ENCODE measurements at regions not wholly inside any gene's neighbourhood (a gene's known extent, or its start where the extent isn't known, plus 50 kb on each side); places are given as distances from the start of the nearest gene placed in this dataset.
A peak's percentile ranks its signal among the peaks of the same experiment; 100 is the strongest.
"Not testable (repeated sequence)": the region's sequence is repeated elsewhere in the genome, so short reads cannot be mapped to it uniquely, and the experiment has no call there.

DNA sequence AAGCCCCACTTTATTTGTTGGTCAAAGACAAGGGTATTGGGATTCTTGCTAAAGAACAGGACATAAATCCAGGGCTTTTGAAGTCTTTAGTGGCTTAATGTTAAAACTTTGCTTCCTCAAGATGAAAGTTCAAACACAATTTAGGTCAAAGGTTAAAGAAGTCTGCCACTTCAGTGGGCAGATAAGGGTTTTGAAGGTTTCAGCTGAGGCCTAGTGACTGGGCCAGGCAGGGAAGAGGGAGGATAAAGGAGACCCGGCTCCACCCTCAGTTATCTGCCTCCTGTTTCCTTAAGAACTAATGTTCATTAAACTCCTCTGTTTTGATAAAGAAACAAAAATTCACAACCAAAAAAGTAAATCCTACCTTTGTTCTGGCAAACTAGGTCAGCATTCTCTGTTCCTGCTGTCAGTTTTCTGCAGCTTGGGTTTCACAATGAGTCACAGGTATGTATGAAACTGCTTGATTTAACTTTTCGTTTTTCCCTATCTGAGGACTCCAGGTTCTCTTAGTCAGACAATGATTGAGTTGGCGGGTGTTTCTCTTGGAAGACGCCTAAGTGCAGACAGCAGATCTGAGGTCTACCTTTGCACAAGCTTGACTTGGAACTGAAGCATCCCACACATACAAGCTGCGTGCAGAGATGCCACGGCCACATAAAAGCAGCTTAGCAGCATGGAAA, 208.3 kb downstream of the EXOC5 start:
- ATAC-seq = peak; percentile 58 to 76

DNA sequence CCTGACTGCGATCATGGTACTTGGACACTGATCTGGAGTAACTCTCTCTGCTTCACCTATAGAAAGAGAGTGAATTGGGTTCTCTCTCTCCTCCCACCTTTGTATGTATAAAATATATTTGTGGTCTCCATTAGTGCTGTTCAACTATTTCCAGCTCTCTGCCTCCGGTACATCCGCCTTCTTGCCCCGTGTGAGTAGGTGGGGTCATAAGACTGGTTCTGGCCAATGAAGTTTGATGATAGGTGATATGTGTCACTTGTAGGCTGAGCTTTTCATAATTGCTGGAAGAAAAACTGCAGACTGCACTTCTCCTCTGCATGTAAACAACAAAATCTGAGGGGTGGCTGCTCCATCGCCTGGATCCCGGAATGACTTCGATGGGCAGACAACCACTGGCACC, 210.4 kb downstream of the EXOC5 start:
- ATAC-seq = no peak

DNA sequence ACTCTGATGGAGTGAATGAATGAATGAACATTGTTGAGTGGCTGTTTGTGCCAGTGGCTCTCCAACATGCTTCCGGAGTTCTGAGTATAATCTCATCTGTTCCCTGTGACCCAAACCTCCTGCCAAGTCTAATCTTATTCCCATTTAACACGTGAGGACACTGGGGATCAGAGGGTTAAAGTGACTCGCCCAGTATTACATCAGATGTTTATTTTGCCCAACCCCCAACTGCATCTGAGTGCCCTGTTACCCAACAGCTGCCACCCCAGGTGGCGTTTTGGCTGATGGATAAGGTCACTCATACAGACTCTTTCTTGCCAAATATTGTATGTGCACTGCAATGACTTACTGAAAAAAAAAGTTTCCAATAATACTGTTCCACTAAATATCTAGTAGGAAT, 210.9 kb downstream of the EXOC5 start:
- ATAC-seq = no peak

DNA sequence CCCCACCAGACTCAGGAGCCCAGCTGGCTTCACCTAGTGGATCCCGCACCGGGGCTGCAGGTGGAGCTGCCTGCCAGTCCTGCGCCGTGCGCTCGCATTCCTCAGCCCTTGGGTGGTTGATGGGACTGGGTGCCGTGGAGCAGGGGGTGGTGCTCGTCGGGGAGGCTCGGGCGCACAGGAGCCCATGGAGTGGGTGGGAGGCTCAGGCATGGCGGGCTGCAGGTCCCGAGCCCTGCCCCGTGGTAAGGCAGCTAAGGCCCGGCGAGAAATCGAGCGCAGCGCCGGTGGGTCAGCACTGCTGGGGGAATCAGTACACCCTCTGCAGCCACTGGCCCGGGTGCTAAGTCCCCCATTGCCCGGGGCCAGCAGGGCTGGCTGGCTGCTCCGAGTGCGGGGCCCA, 212.2 kb downstream of the EXOC5 start:
- not testable (repeated sequence) for ATAC-seq

DNA sequence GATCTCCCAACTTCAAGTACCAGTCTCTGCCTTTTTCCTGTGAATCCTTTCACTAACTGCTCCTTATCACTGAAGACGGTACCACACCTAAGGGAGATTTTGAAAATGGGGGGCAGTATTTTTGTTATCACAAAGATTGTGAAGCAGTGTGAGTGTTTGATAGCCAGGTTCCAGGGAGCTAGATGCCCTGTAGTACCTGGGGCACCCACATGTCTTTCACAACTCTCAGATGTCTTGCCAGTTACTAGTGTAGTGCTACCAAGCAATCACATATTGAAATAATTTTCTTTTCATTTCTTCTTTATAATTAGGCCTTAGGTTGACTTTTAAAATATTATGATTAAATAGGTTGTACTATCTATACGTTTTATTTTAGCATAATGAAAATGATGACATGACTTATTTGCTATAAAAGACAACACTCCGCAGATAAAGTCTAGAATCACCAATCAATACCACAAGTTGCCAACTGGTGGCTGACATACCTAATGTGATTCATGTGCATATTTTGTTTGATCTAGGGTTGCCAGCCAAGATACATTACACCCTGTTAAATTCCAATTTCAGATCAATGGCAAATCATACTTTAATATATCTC, 215.9 kb downstream of the EXOC5 start:
- no peak for ATAC-seq

DNA sequence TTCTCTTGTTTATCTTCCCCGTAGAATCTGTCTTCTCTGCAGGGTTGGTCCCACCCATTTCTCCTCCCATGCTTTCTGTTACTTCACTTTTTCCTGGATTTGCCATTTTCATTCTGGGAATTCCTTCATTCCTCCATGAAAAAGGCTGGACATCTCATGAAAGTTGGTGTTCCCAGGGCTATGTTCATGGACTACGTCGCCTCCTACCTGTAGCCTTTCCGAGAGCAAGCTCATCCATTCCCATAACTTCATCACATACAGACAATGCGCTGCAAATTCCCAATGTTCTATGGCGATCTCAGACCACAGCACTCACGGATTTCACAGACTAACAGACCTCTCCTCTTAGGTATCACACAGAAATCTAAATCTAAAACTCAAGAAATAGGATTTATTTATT, 217.1 kb downstream of the EXOC5 start:
- no peak for ATAC-seq

DNA sequence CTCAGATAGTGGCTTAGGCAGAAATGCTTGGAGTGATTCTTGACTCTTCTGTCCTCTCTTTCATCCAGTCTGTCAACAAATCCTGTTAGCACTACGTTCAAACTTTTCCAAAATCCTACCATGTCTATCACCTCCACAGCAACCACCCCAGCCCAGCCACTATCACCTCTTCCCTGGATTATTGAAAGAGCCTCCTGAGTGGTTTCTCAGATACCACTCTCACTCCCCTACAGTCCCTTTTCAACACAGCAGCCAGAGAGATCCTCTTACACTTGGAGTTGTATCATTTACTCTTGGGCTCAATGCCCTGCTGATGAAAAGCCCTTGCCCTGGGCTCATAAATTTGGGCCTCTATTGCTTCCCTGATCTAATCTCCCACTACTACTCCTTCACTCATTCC, 218.9 kb downstream of the EXOC5 start:
- no peak for ATAC-seq

DNA sequence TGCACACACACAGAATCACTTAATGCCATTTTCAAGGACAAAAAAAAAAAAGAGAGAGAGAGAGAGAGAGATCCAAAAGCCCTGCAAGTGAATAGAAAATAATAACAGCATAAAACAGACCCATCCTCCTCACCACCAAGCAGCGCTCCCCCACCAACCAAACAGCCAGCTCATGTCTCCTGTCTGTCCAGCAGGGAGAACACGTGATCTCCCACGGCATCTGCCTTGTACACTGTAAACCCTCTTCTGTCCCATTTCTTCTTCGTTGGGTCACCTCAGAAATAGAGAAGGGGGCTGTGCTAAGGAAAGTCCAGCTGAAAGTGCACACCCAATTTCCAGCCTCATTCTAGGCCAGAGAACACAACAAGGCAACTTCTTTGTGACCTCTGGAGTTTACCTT, 222.5 kb downstream of the EXOC5 start:
- ATAC-seq = no peak

DNA sequence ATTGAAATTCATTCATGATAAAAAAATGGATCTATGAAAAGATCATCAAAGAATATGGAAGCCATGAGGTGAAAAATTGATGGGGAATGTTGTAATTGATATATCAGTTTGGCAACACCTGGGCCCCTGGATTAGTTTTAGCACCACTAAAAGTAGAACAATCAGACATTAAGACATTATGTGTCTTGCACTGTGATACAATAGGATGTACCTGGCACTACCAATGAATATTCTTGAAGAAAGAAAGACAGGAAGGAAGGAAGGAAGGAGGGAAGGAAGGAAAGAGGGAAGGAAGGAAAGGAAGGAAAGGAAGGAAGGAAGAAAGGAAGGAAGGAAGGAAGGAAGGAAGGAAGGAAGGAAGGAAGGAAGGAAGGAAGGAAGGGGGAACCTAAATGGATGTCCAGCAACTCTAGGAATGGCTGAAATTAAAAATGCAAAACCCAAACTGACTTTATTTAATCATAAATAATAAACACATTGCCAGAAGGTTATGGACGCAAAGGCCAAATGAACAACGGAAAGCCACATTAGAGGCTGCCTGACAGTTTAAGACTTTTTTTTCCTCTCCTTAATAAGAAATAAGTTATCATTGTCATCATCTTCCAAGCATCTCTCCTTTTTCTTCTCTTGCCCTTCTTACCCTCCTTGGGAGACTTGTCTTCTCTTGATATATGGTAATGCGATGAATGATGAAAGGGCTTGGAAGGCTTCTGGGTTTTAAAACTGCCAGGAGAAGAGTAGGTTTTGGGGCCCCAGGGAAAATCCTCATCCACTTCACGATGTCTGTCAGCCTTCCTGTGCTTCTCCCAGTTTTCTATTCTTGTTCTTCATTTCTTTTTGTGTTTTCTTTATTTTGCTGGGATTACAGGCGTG, 224.4 kb downstream of the EXOC5 start:
- ATAC-seq = not testable (repeated sequence)

DNA sequence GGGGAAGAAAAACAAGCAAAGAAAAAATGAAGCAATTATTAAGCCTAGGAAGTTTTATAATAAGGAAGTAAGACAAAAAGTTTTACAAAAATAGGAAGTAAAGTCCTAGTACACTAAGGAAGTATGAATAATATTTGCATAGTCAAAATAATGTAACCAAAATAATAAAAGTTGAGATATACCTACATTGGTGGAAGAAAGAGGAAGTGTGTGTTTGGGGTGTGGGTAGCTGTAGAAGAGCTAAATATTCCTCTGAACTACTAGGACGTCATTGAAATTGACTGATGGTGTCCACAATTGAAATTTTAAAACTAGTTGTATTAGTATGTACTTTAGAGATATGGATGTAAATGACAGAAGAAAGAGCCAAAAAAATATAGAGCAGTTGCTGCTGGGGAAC, 228.4 kb upstream of the OTX2 start:
- no peak for ATAC-seq

DNA sequence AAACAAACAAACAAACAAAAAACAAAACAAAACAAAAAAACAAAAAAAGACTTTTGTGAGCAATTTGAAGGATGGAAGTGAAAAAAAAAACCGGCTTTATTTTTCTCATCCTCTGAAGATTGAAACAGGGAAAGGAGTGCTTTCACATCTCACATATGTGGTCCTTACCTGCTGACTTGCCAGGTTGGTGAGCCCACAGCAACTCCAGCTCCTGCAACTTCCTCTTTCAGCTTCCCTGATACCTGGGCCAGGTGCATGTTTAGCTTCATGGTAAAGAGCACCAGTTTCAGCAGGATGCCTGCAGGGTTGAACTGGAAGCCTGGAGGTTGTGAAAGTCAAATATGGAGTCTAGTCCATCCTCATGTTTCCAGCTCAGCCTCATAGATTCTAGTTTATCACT, 221.2 kb upstream of the OTX2 start:
- no peak for ATAC-seq

DNA sequence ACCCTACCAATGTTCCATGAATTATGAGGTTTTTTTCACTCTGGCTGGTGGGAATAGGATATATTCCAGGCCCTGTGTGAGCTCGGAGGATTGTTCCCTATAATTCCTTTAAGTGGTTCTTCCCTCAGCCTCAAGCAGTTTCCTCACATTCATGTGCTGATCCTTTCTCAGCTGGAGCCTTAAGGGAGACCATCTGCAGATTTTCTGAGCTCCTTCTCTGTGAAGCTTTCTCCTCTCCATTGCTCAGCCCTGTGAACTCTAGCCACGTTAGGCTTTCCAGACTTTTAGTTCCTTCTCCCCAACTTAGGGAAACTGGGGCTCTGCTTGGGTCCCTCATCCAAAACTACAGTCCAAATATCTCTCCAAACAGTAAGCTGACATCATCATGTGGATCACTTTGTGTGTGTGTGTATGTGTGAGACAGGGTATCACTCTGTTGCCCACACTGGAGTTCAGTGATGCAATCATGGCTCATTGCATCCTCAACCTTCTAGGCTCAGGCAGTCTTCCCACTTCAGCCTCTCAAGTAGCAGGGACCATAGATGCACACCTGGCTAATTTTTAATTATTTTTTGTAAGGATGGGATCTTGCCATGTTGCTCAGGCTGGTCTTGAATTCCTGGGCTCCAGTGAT, 219.5 kb upstream of the OTX2 start:
- ATAC-seq = no peak

DNA sequence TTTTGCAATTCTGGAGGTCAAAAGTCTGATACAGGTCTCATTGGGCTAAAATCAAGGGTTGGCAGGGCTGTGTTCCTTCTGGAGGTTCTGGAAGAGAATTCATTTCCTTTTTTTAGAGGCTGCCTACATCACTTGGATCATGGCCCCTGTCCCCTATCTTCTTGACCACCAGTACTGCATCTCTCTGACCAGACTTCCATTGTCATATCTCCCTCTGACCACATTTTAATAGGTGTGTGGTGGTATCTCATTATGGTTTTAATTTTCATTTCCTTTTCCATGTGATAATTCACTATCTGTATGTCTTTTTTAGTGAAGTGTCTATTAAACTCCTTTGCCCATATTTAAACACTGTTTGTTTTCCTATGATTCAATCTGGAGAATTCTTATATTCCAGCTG, 215.2 kb upstream of the OTX2 start:
- no peak for ATAC-seq

DNA sequence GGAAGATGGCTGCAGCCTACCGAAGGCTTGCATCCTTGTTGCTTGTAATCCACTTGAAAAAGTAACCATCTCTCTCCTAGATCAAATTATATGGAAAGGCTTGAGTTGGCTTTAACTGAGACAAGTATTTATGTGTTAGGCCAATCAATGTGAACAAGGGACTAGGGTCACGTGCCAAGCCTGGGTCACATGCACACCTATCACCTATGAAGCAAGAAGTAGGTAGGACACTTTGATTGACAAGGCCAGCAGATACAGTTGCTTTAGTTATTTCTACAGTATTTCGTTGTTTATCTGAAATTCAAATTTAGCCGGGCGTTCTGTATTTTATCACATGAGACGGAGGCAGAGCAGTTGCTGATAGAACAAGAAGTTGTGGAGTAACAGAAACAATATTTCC, 212.3 kb upstream of the OTX2 start:
- ATAC-seq = no peak

DNA sequence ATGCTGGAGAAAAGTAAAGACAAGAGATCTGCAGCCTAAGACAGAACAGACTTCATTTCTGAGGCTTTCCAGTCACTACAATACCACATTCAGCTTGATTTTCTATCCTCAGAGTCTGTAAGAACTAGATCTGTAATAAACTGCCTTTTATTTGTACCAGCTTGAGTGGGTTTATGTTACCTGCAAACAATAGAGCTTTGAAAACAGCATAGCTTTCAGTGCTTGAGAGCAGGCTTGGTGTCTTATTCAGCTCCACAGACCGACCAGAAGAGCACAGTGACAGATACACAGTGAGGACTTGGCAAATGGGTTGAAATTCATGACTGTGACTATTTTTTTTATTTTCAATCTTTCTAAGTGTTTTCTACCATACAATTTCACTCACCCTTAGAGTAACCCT, 207.8 kb upstream of the OTX2 start:
- ATAC-seq = no peak

DNA sequence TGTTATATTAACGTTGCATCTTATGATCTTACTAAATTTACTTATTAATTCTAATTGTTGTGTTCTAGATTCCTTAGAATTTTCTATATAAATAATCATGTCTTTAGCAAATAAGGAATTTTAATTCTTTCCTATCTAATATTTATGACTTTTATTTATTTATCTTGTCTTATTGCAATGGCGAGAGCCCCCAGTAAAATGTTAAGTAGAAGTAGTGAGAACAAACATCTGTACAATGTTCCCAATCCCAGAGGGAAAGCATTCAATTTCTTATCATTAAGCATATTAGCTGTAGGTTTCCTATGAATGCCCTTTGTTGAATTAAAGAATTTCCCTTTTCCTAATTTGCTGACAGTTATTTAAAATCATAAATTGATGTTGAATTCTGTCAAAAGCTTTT, 203.7 kb upstream of the OTX2 start:
- no peak for ATAC-seq

DNA sequence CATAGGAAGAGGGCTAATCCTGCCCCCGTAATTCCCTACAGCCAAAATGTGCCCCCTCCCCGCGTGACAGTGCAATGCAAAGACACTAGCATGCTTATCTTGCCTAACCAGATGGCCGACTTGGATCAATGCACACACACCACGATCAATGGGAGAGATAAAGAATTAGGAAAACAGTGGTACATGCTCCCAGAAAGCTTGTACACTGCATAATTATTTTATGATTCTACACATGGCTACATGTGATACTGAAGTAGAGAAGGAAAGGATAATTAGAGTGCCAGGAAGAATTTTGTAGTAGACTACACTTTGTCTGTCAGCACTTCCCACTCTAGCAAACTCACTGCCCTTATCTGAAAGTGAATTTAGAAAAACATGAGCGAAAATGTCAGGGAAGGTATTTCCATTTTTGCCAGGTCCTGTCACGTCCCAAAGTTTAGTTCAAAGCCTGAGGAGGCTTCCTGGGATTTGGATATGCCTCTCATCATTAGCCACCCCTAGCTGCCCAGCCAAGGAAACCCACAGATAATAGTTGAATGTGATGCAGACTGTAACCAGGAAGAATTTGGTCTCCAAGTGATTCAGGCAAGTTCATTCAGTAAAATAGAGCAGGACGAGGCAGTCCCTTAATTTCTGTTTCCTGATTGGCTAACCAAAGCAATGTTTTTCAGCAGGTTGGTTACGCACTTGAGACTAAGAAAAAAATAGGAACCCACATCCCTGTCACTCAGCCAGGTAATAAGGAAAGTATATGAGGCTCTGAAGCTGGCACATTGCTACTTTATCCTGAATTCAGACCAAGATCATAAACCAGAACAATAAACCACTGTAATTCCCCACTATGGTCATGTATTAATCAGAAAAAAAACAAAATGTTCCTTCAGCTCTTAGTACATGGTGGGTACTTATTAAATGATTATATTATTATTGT, 199.6 kb upstream of the OTX2 start:
- ATAC-seq = no peak

DNA sequence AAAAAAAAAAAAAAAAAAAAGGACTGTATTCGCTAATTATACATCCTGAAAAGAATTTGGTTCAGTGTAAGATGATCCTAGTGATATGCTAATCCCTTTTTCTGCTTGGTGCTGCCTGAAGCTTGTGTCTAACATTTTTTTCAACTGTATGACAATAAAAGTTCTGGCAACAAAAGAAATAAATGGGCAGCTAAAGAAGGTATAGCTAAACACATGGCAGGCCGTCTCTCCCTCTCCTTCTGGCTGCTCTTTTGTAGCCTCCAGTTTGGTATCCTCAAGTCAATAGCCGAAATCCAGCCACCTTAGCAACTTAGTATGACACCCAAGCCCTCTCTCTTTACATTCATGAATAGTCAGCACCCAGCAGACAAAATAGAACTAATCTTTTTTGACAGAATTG, 198.3 kb upstream of the OTX2 start:
- ATAC-seq = no peak

DNA sequence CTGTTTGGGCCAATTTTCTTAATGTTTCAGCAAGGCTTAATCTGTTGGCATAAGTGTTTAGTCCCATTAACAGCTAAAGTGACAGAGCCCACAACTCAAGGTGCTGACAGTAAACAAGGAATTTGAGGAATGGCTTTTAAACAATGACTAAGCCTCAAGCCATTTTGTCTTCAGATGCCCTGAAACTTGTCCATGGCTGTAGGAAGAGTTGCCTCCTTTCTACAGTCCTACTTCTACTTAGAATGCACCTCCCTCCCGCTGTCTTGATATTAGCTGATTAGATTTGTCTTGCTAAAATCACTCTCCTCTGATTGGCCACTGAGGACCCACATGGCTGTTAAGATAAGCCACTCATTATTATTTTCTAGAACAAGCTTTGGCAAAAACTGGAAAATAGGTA, 188.4 kb upstream of the OTX2 start:
- ATAC-seq = no peak

DNA sequence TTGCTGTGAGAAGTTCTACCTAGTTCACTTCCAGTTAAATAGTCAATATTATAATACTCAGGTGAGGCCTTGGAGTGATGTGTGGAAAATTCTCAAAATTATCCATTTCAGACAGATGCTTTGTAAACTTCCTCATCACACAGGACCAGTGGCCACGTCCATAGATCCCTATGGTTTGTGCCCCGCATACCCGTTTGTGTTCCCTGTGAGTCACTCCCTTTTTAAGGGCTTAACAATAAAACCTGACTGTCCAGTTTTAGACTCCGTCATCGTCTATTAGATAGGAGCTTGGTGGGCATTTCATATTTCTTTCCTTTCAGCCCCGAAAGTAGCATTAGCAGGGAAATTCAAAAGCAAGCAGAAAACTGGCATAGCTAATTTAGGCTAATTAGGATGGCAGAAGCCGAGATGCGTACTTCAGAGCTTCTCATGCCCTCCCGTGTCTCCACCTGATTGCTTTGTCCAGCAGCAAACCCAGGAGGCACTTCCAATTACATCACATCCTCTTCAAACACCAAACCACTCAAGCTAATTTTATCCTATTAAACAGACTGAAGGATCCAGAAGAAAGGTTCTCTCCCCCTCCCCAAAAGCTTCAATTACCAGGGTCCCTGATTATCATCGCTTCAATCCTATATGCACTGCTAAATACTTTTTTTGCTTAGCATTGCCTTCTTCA, 186.6 kb upstream of the OTX2 start:
- no peak for ATAC-seq

DNA sequence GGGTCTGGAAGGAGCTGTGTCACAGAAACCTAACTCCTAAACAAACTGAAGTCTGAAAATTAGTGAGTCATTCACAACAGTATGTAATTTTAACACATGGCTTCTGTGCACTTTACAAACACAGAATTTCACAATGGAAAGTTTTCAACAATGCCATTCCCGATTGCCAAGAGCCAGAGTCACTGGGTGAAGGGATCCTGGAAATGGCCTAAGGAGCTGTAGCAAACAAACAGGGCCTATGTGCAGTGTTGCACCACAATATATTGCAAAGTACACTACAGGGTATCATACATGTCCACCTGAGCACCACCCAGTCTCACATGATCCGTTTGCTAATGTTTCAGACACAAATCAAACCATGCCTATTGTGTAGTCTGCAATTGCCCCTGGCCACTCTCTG, 184.7 kb upstream of the OTX2 start:
- no peak for ATAC-seq

DNA sequence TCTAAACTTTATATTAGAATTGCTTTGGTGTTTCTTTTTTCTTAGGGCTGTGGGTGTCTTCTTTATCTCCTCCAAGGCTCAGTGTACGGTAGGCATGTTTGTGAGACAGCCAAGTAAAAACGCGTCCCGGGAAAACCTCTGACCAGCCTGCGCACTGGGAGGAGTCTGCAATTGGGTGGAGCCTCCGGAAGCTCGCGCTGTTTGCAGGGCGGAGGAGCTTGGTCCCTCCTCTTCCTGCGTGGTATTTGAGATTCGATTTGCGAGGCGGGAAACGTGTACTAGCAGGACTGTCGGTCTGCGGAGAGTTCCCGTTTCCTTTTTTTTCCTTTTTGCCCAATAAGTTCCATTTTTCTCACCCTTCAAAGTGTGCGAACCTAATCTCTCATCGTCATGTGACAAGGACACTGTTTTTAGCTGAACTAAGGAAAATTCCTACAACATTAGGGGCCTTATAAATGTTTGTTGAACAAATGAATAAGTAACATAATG, 182.1 kb upstream of the OTX2 start:
- no peak for ATAC-seq

Measured in activated CD4-positive, CD25-positive, alpha-beta regulatory T cell treated with anti-CD3 and anti-CD28 coated beads, Interleukin-2, amount 50 U/mL, for 24 hours (primary cell).